CD4-positive, CD25-positive, alpha-beta regulatory T cell (primary cell): ENCODE measurements at regions not wholly inside any gene's neighbourhood (a gene's known extent, or its start where the extent isn't known, plus 50 kb on each side); places are given as distances from the start of the nearest gene placed in this dataset.

Experiments used
- ATAC-seq, 2 donors: fragments of 150-1000 bp; cut with Tn5 transposase; one replicate each; pipeline ENCODE4 v1.10.0; 2021; ENCODE audit warnings: low read depth in 2 of 2, moderate number of reproducible peaks in 2 of 2, moderate library complexity in 1 of 2
- DNase-seq, 3 donors: peaks; one replicate each; pipeline versions ENCODE4 v3.0.0 to v3.0.0-alpha.2; 2012 to 2022; ENCODE audit warnings: mixed read lengths in 1 of 3
- H3K27ac ChIP-seq: one replicate; pipeline ENCODE4 v1.7.0; 2013; ENCODE audit warnings: mild to moderate bottlenecking, low read length; ENCODE audit not compliant: insufficient read depth, poor library complexity, severe bottlenecking
- H3K27me3 ChIP-seq: one replicate; pipeline ENCODE4 v1.7.0; 2013; ENCODE audit warnings: low read length; ENCODE audit not compliant: control insufficient read depth, insufficient read depth
- H3K36me3 ChIP-seq: one replicate; pipeline ENCODE4 v1.7.0; 2013; ENCODE audit warnings: mild to moderate bottlenecking, low read length, moderate library complexity; ENCODE audit not compliant: control insufficient read depth, insufficient read depth
- H3K4me1 ChIP-seq: 2 replicates; pipeline ENCODE4 v1.7.0; 2013; ENCODE audit warnings: mild to moderate bottlenecking, low read length; ENCODE audit not compliant: insufficient read depth, control insufficient read depth, poor library complexity, severe bottlenecking
- H3K4me3 ChIP-seq: one replicate; pipeline ENCODE4 v1.7.0; 2013; ENCODE audit warnings: low read depth, mild to moderate bottlenecking, low read length, moderate library complexity
- H3K9me3 ChIP-seq, 2 experiments: 1 replicate in 1 of 2; 2 replicates in 1 of 2; pipeline ENCODE4 v1.7.0; 2013; ENCODE audit warnings: low read length in 2 of 2, mild to moderate bottlenecking in 1 of 2, moderate library complexity in 1 of 2; ENCODE audit not compliant: control insufficient read depth in 2 of 2
- H3K27ac Mint-ChIP-seq, 3 donors: one replicate each; pipeline ENCODE4 v1.8.0; 2020 to 2022; ENCODE audit warnings: mild to moderate bottlenecking in 3 of 3, mixed read lengths in 3 of 3, moderate library complexity in 2 of 3
- H3K27me3 Mint-ChIP-seq: one replicate; pipeline ENCODE4 v1.8.0; 2022; ENCODE audit warnings: mild to moderate bottlenecking, mixed read lengths
- H3K36me3 Mint-ChIP-seq: one replicate; pipeline ENCODE4 v1.8.0; 2020; ENCODE audit warnings: mixed read lengths
- H3K4me1 Mint-ChIP-seq, 4 donors: one replicate each; pipeline ENCODE4 v1.8.0; 2020 to 2022; ENCODE audit warnings: mixed read lengths in 4 of 4, mild to moderate bottlenecking in 1 of 4
- H3K4me3 Mint-ChIP-seq, 4 donors: one replicate each; pipeline ENCODE4 v1.8.0; 2020 to 2022; ENCODE audit warnings: mild to moderate bottlenecking in 4 of 4, mixed read lengths in 4 of 4, moderate library complexity in 3 of 4
- H3K9me3 Mint-ChIP-seq, 7 donors: one replicate each; pipeline ENCODE4 v1.8.0; 2020 to 2022; ENCODE audit warnings: mixed read lengths in 7 of 7, mild to moderate bottlenecking in 3 of 7, moderate library complexity in 2 of 7

DNA sequence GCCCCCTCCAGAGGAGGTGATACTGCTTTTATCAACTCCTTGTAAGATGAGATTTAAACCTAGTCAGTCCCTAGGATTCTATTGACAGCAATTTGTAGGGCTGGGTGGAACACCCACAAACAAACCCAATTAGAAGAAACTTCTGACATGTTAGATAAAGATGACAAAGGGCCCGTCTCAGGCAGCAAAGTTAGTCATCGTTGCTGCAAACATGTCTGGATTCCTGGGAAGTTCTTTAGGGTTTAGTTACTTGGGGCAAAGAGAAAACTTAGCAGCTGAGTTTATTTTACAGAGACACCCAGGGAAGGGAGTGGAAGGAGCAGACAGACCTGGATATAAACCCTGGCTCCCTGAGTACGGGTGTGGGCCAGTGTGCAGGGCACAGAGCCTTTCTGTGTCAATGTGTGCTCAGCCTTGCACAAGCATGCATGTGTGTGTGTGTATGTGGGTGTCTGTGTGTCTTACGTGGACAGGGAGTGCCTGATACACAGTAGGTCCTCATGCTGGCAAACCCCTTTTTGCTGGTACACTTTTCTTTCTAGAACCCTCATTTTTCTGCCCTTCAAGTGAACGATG lies 130.0 kb upstream of the STX18 start:
- Histone ChIP-seq H3K36me3 (no peaks in the 10 kb centered on the region), H3K27me3 (no peaks in the 10 kb centered on the region), H3K4me3 (no peak overlapping the region), H3K4me1 (no peaks in the 10 kb centered on the region), H3K9me3 (no peaks in the 10 kb centered on the region), H3K27ac (no peak overlapping the region)
- Mint-ChIP-seq H3K36me3 (peaks cover 17% of the 10 kb centered on the region), H3K4me3 (no peak overlapping the region), H3K9me3 (no peaks in the 10 kb centered on the region), H3K4me1 (peaks cover 0 to 5% (median under 1%) of the 10 kb centered on the region in 4 donors), H3K27me3 (no peaks in the 10 kb centered on the region), H3K27ac (no peak overlapping the region)
- DNase-seq: no peak
- no peak for ATAC-seq

- Histone ChIP-seq H3K27me3 (no peaks in the 10 kb centered on the region), H3K4me3 (no peak overlapping the region), H3K4me1 (no peaks in the 10 kb centered on the region), H3K9me3 (no peaks in the 10 kb centered on the region), H3K36me3 (no peaks in the 10 kb centered on the region), H3K27ac (no peak overlapping the region)
- Mint-ChIP-seq H3K27me3 (no peaks in the 10 kb centered on the region), H3K9me3 (no peaks in the 10 kb centered on the region), H3K4me3 (no peak overlapping the region), H3K27ac (no peak overlapping the region), H3K36me3 (peaks cover 18% of the 10 kb centered on the region), H3K4me1 (peaks cover 0 to 5% (median under 1%) of the 10 kb centered on the region in 4 donors)
- ATAC-seq (no peak), DNase-seq (no peak)
Observed at GRCh38 chr4:4670869-4671268, 129.0 kb upstream of the STX18 start.

DNA sequence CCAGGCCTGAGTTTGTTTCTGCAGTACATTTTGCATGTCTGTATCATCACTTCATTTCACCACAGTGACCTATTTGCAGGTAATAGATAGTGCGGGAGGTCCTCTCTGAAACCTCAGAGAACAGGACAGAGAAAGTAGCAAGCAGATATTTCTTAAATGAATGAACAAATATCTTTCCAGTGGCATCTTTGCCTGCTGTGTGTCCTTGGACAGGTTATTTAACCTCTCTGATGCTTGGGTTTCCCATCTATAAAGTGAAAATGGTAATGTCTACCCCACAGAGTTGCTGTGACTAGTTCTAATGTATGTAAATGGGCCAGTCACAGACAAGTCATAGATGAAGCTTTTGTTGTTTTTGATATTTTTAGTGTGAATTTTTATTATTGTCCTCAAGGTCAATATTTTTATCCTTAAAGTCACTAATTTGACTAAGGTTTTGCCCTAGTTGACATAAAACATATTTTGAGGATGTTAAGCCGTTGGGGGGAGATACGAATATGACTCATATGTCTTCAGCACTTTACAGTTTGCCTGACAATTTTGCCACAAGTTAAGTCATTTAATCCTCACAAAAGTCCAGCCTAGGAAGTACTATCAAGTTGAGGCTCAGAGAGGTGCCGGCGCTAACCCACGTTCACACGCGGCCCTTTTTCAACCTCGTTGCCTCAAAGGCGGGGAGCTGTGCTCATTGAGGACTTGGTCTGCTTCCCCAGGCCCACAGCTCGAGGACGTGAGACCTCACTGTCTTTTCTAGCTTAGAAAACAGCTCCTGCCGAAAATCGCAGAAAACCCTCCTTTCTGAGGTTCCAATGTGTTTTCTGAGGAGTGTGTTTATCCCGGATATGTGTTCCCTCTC lies 126.7 kb upstream of the STX18 start:
- Histone ChIP-seq H3K4me1 (no peaks in the 10 kb centered on the region), H3K9me3 (no peaks in the 10 kb centered on the region), H3K4me3 (no peak overlapping the region), H3K27ac (no peak overlapping the region), H3K27me3 (no peaks in the 10 kb centered on the region), H3K36me3 (no peaks in the 10 kb centered on the region)
- no peak overlapping the region for H3K27ac Mint-ChIP-seq
- H3K9me3 Mint-ChIP-seq: no peaks in the 10 kb centered on the region
- peaks cover 18% of the 10 kb centered on the region for H3K36me3 Mint-ChIP-seq
- no peaks in the 10 kb centered on the region for H3K27me3 Mint-ChIP-seq
- DNase-seq (no peak), ATAC-seq (no peak)
- peaks cover 0 to 5% (median under 1%) of the 10 kb centered on the region in 4 donors for H3K4me1 Mint-ChIP-seq
- no peak overlapping the region for H3K4me3 Mint-ChIP-seq

GRCh38 chr4:4667622-4668081 lies 125.8 kb upstream of the STX18 start:
- DNase-seq: no peak
- ATAC-seq: no peak
- Histone ChIP-seq H3K27me3 (no peaks in the 10 kb centered on the region), H3K9me3 (no peaks in the 10 kb centered on the region), H3K27ac (no peak overlapping the region), H3K36me3 (no peaks in the 10 kb centered on the region), H3K4me1 (no peaks in the 10 kb centered on the region), H3K4me3 (no peak overlapping the region)
- Mint-ChIP-seq H3K36me3 (peaks cover 19% of the 10 kb centered on the region), H3K27me3 (no peaks in the 10 kb centered on the region), H3K9me3 (no peaks in the 10 kb centered on the region), H3K27ac (no peak overlapping the region), H3K4me1 (peaks cover 0 to 5% (median under 1%) of the 10 kb centered on the region in 4 donors), H3K4me3 (no peak overlapping the region)

GRCh38 chr4:4666693-4667621 lies 125.1 kb upstream of the STX18 start:
- H3K4me1 ChIP-seq: no peaks in the 10 kb centered on the region
- no peak overlapping the region for H3K27ac Mint-ChIP-seq

DNA sequence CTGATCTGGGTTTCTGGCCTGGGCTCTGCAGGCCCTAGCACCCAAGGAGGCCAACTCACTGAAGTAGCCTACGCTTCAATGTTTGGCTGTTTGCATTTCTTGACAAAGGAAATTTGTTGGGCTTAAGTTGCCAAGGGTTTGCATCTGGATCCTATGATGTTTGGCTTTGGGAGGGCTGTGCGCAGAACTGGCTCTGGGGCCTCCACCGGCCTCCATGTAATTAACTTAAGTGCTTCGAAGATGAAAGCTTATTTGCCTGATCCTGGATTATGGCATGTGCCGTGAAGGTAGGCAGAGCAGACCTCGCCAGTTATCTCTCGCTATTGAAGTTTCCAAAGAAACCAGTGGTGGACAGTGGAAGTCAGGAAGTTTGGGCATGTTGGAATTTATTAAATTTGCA lies 124.3 kb upstream of the STX18 start:
- Mint-ChIP-seq H3K4me1 (peaks cover 0 to 5% (median under 1%) of the 10 kb centered on the region in 4 donors), H3K36me3 (peaks cover 19% of the 10 kb centered on the region), H3K27me3 (no peaks in the 10 kb centered on the region), H3K4me3 (no peak overlapping the region), H3K27ac (no peak overlapping the region), H3K9me3 (no peaks in the 10 kb centered on the region)
- DNase-seq (no peak), ATAC-seq (no peak)
- no peaks in the 10 kb centered on the region for H3K27me3 ChIP-seq
- H3K36me3 ChIP-seq: no peaks in the 10 kb centered on the region
- H3K4me1 ChIP-seq: no peaks in the 10 kb centered on the region
- no peaks in the 10 kb centered on the region for H3K9me3 ChIP-seq
- no peak overlapping the region for H3K27ac ChIP-seq
- no peak overlapping the region for H3K4me3 ChIP-seq

More at GRCh38 chr4:4666693-4667621, 125.1 kb upstream of the STX18 start:
- no peaks in the 10 kb centered on the region for H3K36me3 ChIP-seq
- no peak overlapping the region for H3K4me3 ChIP-seq
- ATAC-seq (no peak), DNase-seq (no peak)
- no peaks in the 10 kb centered on the region for H3K9me3 ChIP-seq
- H3K4me1 Mint-ChIP-seq: peaks cover 0 to 5% (median under 1%) of the 10 kb centered on the region in 4 donors
- H3K27me3 ChIP-seq: no peaks in the 10 kb centered on the region
- peaks cover 19% of the 10 kb centered on the region for H3K36me3 Mint-ChIP-seq
- H3K27me3 Mint-ChIP-seq: no peaks in the 10 kb centered on the region
- no peak overlapping the region for H3K4me3 Mint-ChIP-seq
- no peak overlapping the region for H3K27ac ChIP-seq
- no peaks in the 10 kb centered on the region for H3K9me3 Mint-ChIP-seq

DNA sequence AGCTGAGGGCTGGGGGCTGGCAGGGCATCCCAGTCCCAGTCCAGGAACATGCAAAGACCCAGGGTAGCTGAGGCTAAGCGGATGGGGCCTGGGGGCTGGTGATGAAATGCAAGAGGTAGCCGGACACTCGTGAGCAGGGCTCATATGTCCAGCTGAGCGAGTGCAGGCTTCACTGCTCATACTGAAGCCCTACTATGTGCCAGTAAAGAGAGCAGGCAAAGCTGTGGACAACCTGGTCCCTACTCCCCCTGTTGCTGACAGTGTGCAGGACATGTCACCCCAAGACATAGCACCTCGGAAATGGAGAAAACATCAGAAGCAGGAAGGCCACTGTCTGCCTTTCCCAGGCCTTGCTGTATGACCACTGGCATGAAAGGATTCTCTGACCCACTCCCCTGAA lies 122.4 kb upstream of the STX18 start:
- Histone ChIP-seq H3K27me3 (no peaks in the 10 kb centered on the region), H3K36me3 (no peaks in the 10 kb centered on the region), H3K9me3 (no peaks in the 10 kb centered on the region), H3K4me1 (no peaks in the 10 kb centered on the region), H3K27ac (no peak overlapping the region), H3K4me3 (no peak overlapping the region)
- H3K4me3 Mint-ChIP-seq: no peak overlapping the region
- H3K4me1 Mint-ChIP-seq: peaks cover 0 to 2% (median under 1%) of the 10 kb centered on the region in 4 donors
- ATAC-seq: no peak
- H3K27ac Mint-ChIP-seq: peak overlapping the region in 1 of 3 donors; percentile 17
- peaks cover 22% of the 10 kb centered on the region for H3K36me3 Mint-ChIP-seq
- DNase-seq: no peak
- no peaks in the 10 kb centered on the region for H3K9me3 Mint-ChIP-seq
- H3K27me3 Mint-ChIP-seq: no peaks in the 10 kb centered on the region
